Ascending aorta (tissue), 2 donors: ENCODE measurements at regions not wholly inside any gene's neighbourhood (a gene's known extent, or its start where the extent isn't known, plus 50 kb on each side); places are given as distances from the start of the nearest gene placed in this dataset.

Experiments used
- DNase-seq, 2 donors: peaks; one replicate each; pipeline ENCODE4 v3.0.0-alpha.2; 2019; ENCODE audit warnings: low spot score in 2 of 2
- H3K27ac ChIP-seq, 2 donors: fragments of 200-600 bp; sonication (generic); one replicate each; pipeline ENCODE4 v1.5.1; 2016 to 2017; ENCODE audit warnings: mild to moderate bottlenecking in 1 of 2
- H3K27me3 ChIP-seq: fragments of 200-600 bp; sonication (generic); one replicate; pipeline ENCODE4 v1.5.1; 2017
- H3K36me3 ChIP-seq, 2 donors: fragments of 200-600 bp; sonication (generic); one replicate each; pipeline ENCODE4 v1.5.1; 2016
- H3K4me1 ChIP-seq, 2 donors: fragments of 200-600 bp; sonication (generic); one replicate each; pipeline ENCODE4 v1.5.1; 2016 to 2017; ENCODE audit warnings: mild to moderate bottlenecking in 1 of 2
- H3K4me3 ChIP-seq, 2 donors: fragments of 200-600 bp; sonication (generic); one replicate each; pipeline ENCODE4 v1.5.1; 2016 to 2017; ENCODE audit warnings: mild to moderate bottlenecking in 1 of 2
- H3K9me3 ChIP-seq, 2 donors: fragments of 200-600 bp; sonication (generic); one replicate each; pipeline ENCODE4 v1.5.1; 2016
- CTCF ChIP-seq, 3 experiments: fragments of 200-600 bp in 2 of 3; fragments of 450-650 bp in 1 of 3; sonication (generic) in 2 of 3; IDR thresholded peaks; one replicate each; pipeline ENCODE4 v1.5.1; 2016 to 2019; ENCODE audit warnings: antibody characterized with exemption in 3 of 3, mild to moderate bottlenecking in 1 of 3, moderate library complexity in 1 of 3
- intact Hi-C: fragments of 100-400 bp; cut with DNase I; formaldehyde crosslinking; loops from one replicate; pipeline ENCODE4 v1.15.1; 2023

- no peaks in the 10 kb centered on the region for H3K9me3 ChIP-seq
- TF ChIP-seq CTCF (IDR thresholded peaks at IDR 0.05), result no peak
- no peaks in the 10 kb centered on the region for H3K36me3 ChIP-seq
- DNase-seq, result no peak
- no peak overlapping the region for H3K4me3 ChIP-seq
- intact Hi-C loops, result no loop called here
- no peak overlapping the region for H3K27ac ChIP-seq
- H3K4me1 ChIP-seq, result no peaks in the 10 kb centered on the region
- no peaks in the 10 kb centered on the region for H3K27me3 ChIP-seq
These were observed 108.3 kb upstream of the MEOX2 start for GRCh38 chr7:15794801-15795200.

GRCh38 chr7:15784694-15785030 lies 98.2 kb upstream of the MEOX2 start:
- Histone ChIP-seq H3K4me1 (no peaks in the 10 kb centered on the region), H3K27ac (no peak overlapping the region), H3K4me3 (no peak overlapping the region), H3K9me3 (no peaks in the 10 kb centered on the region), H3K36me3 (no peaks in the 10 kb centered on the region), H3K27me3 (no peaks in the 10 kb centered on the region)
- intact Hi-C loops, result no loop called here
- TF ChIP-seq CTCF (IDR thresholded peaks at IDR 0.05), result no peak
- no peak for DNase-seq

DNA sequence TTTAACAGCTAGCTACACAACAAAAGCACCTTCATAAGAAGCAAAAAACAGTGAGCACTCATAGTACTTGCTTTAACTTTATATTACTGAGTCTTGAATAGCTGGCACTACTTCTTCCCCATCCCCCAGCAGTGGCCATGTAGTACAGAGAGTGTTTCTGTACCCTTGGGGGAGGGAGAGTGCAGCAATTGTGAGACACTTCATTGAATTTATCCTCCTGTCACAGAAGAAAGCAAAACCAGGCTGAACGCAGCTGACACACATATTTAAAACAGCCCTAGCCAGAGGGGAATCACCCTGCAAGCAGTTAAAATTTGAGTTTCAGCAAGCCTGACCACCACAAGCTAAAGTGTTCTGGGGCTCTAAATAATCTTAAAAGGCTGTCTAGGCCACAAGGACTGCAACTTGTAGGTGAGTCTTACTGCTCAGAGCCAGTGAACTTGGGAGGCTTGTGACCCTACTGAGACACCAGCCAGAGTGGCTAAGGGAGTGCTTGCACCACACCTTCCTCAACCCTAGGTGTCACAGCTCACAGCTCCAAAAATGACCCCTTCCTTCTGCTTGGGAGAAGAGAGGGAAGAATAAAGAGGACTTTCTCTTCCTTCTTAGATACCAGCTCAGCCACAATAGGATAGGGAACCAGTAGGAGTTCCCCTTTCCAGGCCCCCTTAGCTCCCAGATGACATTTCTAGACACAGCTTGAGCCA lies 97.7 kb upstream of the MEOX2 start:
- Histone ChIP-seq H3K27me3 (no peaks in the 10 kb centered on the region), H3K9me3 (no peaks in the 10 kb centered on the region), H3K4me3 (no peak overlapping the region), H3K27ac (no peak overlapping the region), H3K36me3 (no peaks in the 10 kb centered on the region), H3K4me1 (no peaks in the 10 kb centered on the region)
- TF ChIP-seq CTCF (IDR thresholded peaks at IDR 0.05), result no peak
- DNase-seq, result no peak
- intact Hi-C loops, result no loop called here

- intact Hi-C loops, result no loop called here
- H3K4me1 ChIP-seq, result no peaks in the 10 kb centered on the region
These were observed 96.2 kb upstream of the MEOX2 start for GRCh38 chr7:15782656-15783055.

DNA sequence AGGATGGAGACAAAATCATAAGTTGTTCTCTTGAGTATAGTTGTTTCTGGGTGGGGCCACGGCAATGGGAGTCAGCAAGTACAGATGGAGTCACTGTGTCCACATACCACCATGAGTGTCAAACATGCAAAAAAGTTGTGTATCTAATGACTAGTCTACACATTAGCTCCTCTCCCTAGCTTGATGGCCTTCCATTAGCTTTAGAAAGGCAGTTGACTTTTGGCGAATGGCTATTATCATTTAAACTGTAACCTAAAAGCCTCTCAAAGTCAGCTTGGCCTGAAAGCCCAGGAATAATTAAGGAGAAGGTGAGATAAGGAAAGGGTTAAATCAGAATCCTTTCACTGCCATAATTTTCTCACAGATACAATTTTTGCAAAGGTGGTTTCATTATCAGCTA lies 95.5 kb upstream of the MEOX2 start:
- H3K4me3 ChIP-seq, result no peak overlapping the region
- H3K27ac ChIP-seq, result no peak overlapping the region
- TF ChIP-seq CTCF (IDR thresholded peaks at IDR 0.05), result no peak
- no peak for DNase-seq
- intact Hi-C loops, result no loop called here
- no peaks in the 10 kb centered on the region for H3K4me1 ChIP-seq
- H3K27me3 ChIP-seq, result no peaks in the 10 kb centered on the region
- H3K9me3 ChIP-seq, result no peaks in the 10 kb centered on the region
- H3K36me3 ChIP-seq, result no peaks in the 10 kb centered on the region

More at GRCh38 chr7:15782656-15783055, 96.2 kb upstream of the MEOX2 start:
- no peak for DNase-seq
- H3K27me3 ChIP-seq, result no peaks in the 10 kb centered on the region
- H3K36me3 ChIP-seq, result no peaks in the 10 kb centered on the region
- H3K27ac ChIP-seq, result no peak overlapping the region
- no peak overlapping the region for H3K4me3 ChIP-seq
- no peaks in the 10 kb centered on the region for H3K9me3 ChIP-seq
- TF ChIP-seq CTCF (IDR thresholded peaks at IDR 0.05), result no peak

DNA sequence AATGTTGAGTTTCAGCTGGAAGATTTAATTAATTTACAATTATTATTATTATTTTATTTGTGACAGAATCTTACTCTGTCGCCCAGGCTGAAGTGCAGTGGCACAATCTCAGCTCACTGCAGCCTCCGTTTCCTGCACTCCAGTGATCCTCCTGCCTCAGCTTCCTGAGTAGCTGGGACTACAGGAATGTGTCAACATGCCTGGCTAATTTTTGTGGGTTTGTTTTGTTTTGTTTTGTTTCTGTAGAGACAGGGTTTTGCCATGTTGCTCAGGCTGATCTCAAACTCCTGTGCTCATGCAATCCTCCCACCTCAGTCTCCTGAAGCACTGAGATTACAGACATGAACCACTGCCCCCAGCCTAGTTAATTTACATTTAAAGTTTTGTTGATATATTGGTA lies 93.8 kb upstream of the MEOX2 start:
- Histone ChIP-seq H3K4me1 (no peaks in the 10 kb centered on the region), H3K4me3 (no peak overlapping the region), H3K36me3 (no peaks in the 10 kb centered on the region), H3K9me3 (no peaks in the 10 kb centered on the region), H3K27me3 (no peaks in the 10 kb centered on the region), H3K27ac (no peak overlapping the region)
- TF ChIP-seq CTCF (IDR thresholded peaks at IDR 0.05), result no peak
- no peak for DNase-seq
- intact Hi-C loops, result no loop called here
